HG02798 (cell line): ENCODE measurements at regions not wholly inside any gene's neighbourhood (a gene's known extent, or its start where the extent isn't known, plus 50 kb on each side); places are given as distances from the start of the nearest gene placed in this dataset.

ENCODE experiments used
- ATAC-seq: cut with Tn5 transposase; IDR thresholded peaks from one replicate; pipeline ENCODE4 v1.9.1; 2021; ENCODE audit warnings: mild to moderate bottlenecking; ENCODE audit not compliant: unreplicated experiment, poor library complexity

- no peak for ATAC-seq
Measured at GRCh38 chr12:126487431-126487980, 1422.3 kb downstream of the AACS start.

DNA sequence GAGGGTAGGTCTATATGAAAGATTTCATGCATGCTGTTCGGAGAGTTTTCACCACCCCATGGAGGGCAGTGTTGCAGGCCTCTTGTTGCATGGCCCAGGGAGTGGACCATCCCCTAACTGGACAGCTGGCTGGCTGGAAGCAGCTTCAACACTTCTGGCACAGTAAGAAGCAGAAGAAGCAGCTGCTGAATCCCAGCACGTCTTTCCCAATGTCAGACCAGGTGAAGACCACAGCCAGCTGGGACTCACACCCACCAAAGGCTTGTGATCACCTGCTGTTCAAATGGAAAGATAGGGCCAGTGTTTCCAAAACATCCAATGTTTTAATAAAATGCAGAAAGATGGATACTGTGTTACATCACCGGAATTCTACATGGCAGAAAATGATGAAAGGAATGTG, 1423.6 kb downstream of the AACS start:
- no peak for ATAC-seq

GRCh38 chr12:126492181-126492580, 1426.9 kb downstream of the AACS start:
- ATAC-seq: no peak

GRCh38 chr12:126493366-126494108, 1428.3 kb downstream of the AACS start:
- no peak for ATAC-seq

- ATAC-seq: no peak
Measured at GRCh38 chr12:126496201-126496600, 1431.0 kb downstream of the AACS start.

GRCh38 chr12:126506426-126507182, 1441.4 kb downstream of the AACS start:
- ATAC-seq: no peak

DNA sequence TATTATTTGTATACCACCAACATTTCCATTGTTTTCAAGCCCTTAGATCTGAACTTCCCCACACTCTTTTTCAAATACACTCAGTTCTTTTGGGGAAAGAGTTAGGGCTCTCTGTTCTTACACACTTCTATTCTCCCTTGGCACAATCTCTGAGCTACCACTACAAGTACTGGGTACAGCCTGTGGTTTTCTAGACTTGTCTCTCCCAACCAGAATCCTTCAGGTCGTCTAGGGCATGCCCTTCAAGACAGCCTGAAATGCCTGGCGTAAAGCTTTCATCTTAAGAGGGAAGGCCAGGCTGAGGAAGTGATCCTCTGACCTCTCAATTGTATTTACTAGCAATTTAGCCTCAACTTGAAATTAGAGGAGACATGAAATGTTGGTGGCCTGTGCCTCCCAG, 1442.0 kb downstream of the AACS start:
- no peak for ATAC-seq

DNA sequence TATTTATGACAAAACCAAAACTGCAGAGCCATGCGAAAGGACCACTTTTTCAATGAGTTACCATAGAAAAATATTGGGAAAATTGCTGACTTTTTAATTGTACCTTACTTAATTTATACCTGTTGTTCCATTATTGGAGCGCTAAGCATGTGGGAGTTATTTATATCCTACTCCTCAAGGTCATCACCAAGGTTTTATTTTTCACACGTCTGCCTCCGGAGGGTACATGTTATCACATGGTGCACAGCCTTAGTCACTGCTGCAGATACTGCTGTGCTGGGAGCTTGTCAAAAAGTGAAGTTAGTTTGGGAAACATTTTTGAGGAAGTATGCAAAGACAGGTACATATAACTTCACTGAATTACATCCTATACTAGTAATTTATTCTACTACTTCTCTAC, 1444.3 kb downstream of the AACS start:
- ATAC-seq: no peak

GRCh38 chr12:126510630-126511029, 1445.4 kb downstream of the AACS start:
- no peak for ATAC-seq

GRCh38 chr12:126512916-126513913, 1448.0 kb downstream of the AACS start:
- no peak for ATAC-seq

GRCh38 chr12:126518596-126519200, 1453.5 kb downstream of the AACS start:
- no peak for ATAC-seq

- no peak for ATAC-seq
Measured at GRCh38 chr12:126519833-126520232, 1454.6 kb downstream of the AACS start.

DNA sequence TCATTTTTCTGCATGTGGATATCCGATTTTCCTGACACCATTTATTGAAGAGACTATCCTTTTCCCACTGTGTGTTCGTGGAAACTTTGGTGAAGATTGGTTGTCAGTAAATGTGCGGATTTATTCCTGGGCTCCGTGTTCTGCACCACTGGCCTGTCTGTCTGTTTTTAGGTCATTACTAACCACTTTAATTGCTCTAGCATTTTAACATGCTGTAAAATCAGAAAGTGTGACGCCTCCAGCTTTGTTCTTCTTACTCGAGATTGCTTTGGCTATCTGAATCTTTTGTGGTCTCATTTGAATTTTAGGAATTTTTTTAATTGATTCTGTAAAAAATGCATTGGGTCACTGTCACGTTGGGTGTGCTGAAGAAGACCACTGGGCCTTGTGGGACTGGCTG, 1458.7 kb downstream of the AACS start:
- ATAC-seq: no peak

- no peak for ATAC-seq
Measured at GRCh38 chr12:126534495-126534894, 1469.3 kb downstream of the AACS start.

- no peak for ATAC-seq
Measured at GRCh38 chr12:126534942-126535341, 1469.7 kb downstream of the AACS start.

- no peak for ATAC-seq
Measured at GRCh38 chr12:126535971-126536370, 1470.7 kb downstream of the AACS start.

GRCh38 chr12:126537961-126538530, 1472.8 kb downstream of the AACS start:
- no peak for ATAC-seq

DNA sequence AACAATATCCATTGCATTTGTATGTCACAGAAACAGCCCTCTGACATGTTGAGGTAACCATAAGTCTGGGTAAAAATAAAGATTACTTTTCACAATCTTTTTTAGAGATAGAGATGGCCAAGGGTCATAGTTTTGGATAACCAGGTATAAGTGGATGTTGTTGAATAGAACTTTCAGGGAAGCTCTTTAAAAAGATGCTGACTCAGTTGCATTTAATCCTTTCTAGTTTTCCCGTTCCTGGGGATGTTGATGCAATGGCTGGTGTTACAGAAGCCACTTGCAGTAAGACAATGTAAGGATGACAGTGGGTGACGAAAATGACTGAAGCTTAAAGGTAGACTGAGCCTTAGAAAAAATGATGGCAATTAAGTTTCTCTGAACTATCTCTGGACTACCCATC, 1473.7 kb downstream of the AACS start:
- no peak for ATAC-seq

DNA sequence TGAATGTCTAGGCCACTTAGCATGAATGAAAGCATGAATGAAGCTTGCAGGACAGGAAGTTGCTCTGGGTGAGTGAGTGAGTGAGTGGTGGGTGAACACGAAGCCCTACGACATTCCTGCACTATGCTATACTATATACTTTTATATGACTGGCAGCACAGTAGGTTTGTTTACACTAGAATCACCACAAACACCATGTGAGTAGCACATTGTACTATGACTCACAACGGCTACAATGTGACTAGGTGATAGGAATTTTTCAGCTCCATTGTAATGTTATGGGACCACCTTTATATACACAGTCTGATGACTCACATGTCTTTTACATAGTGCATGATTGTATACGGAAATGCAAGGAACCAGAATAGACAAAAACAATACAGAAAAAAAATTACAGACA, 1480.2 kb downstream of the AACS start:
- no peak for ATAC-seq

GRCh38 chr12:126547905-126548304, 1482.7 kb downstream of the AACS start:
- no peak for ATAC-seq
